AG10803 (cell line): ENCODE measurements at regions not wholly inside any gene's neighbourhood (a gene's known extent, or its start where the extent isn't known, plus 50 kb on each side); places are given as distances from the start of the nearest gene placed in this dataset.
A peak's percentile ranks its signal among the peaks of the same experiment; 100 is the strongest.

Source experiments
- DNase-seq: peaks from one replicate; pipeline ENCODE4 v3.0.0; 2010; ENCODE audit warnings: low read depth
- H3K4me3 ChIP-seq: 2 replicates; pipeline ENCODE4 v1.5.1; 2011; ENCODE audit warnings: mild to moderate bottlenecking, low read length, control low read depth
- CTCF ChIP-seq: conservative IDR thresholded peaks from 2 replicates; pipeline ENCODE4 v1.5.1; 2011; ENCODE audit warnings: mild to moderate bottlenecking, low read length, control low read depth, inconsistent platforms

GRCh38 chr7:47100817-47101435 is 481.0 kb downstream of the TNS3 start:
- no peak overlapping the region for H3K4me3 ChIP-seq
- peak; percentile 75 for TF ChIP-seq CTCF
- DNase-seq: peak; percentile 66

DNA sequence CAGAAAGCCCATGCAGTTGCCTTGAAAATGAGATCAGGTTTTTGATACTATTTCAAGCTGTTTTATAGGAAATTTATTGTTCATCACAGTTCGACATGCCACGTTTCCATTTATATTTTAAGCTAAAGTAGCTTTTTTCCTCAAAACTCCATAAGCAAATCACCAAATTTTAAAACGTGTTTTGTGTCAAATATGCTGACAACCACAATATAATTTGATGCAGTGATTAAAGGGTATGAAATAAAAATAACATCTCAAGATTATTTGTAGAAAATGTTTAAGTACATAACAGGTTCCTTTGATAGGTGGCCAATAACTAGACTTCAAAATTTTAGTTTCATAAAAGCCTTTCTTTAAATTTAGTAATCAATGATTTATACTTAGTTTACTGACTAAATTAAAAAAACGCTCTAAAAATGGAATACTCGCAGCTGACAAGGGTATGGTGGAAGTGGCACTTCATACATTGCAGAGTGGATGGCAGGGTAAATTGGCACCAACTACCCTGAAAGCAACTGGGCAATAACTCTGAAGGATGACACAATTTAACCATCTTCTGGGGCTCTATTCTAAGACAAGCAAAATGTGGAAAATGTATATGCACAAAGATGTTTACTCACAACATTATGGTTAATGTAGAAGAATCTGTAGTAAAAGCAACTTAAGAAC is 481.6 kb downstream of the TNS3 start:
- DNase-seq: no peak
- H3K4me3 ChIP-seq: no peak overlapping the region
- no peak for TF ChIP-seq CTCF

DNA sequence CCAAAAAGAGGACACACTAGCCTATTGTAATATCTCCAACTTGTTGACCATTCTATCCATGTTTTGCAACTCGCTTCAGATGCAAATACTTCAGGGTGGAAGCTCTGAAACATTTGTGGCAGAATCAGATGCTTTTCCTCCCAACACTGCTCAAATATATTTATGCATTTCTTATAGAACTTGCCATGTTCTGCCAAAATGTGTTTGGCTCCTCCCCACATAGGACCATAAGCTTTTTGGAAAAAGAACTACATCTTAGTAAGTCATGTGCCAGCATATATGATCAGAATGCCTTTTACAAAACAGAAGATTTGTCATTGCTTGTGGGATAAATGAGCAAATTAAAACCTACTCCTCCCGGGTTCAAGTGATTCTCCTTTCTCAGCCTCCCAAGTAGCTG is 484.5 kb downstream of the TNS3 start:
- no peak overlapping the region for H3K4me3 ChIP-seq
- no peak for DNase-seq
- no peak for TF ChIP-seq CTCF

GRCh38 chr7:47095946-47096345 is 486.0 kb downstream of the TNS3 start:
- H3K4me3 ChIP-seq: no peak overlapping the region
- peak; percentile 58 for DNase-seq
- no peak for TF ChIP-seq CTCF

GRCh38 chr7:47094462-47094861 is 487.4 kb downstream of the TNS3 start:
- TF ChIP-seq CTCF: no peak
- H3K4me3 ChIP-seq: no peak overlapping the region
- no peak for DNase-seq

DNA sequence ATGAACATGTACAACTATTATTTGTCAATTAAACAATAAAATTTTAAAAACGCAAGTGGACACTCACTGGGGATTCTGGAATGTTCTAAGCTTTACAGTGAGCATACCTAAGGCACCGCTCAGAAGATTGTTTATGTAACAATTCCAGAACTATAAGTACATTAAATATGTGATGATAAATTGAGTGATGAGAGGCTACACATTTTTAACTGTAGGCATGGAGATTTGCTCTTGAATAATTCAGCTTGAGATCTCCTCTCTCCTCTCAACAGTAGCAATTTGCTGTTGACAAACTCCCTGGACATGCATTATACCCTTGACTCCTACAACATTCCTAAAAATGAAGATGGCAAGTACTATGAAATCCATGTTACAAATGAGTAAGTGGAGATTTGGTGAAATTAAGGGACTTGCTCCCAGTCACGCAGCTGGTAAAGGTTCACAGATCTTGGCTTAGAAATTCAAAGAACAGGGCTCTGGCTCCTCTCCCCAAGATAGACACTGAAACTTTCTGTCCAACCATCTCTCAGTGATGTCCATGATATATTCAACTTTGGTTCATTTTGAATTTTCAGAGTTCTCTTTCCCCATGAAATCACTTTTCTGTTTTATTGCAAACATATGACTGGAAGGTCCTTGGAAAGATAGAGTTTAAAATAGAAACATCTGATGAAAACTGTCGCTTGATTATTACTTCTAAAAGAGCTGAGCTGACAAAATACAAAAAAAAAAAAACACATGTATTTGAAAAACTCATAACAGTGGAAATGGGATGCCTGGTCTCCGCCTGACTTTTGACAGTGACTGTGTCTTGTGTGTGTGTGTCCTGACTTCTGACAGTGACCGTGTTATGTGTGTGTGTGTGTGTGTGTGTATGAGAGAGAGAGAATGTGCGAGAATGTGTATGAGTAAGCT is 488.3 kb downstream of the TNS3 start:
- DNase-seq: peak; percentile 79
- H3K4me3 ChIP-seq: no peak overlapping the region
- TF ChIP-seq CTCF: no peak
